WTC11 (cell line): ENCODE measurements at regions not wholly inside any gene's neighbourhood (a gene's known extent, or its start where the extent isn't known, plus 50 kb on each side); places are given as distances from the start of the nearest gene placed in this dataset.

ENCODE experiments used
- CTCF ChIP-seq: fragments of 200-600 bp; IDR thresholded peaks from 2 replicates; pipeline ENCODE4 v1.8.0; 2022; ENCODE audit warnings: antibody characterized with exemption
- TF ChIP-seq, protein P1 (sequence below): sonication (generic); formaldehyde crosslinking; IDR thresholded peaks from 2 replicates; pipeline ENCODE4 v1.8.0; 2022; ENCODE audit warnings: mild to moderate bottlenecking, missing genetic modification reagents

GRCh38 chr11:16669799-16670415, 68.5 kb upstream of the C11orf58 start:
- no peak for TF ChIP-seq CTCF
- TF ChIP-seq, protein P1, sequence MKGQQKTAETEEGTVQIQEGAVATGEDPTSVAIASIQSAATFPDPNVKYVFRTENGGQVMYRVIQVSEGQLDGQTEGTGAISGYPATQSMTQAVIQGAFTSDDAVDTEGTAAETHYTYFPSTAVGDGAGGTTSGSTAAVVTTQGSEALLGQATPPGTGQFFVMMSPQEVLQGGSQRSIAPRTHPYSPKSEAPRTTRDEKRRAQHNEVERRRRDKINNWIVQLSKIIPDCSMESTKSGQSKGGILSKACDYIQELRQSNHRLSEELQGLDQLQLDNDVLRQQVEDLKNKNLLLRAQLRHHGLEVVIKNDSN (CRISPR knock-in tag), result no peak
